Activated naive CD4-positive, alpha-beta T cell treated with anti-CD3 and anti-CD28 coated beads, Interleukin-2, amount 50 U/mL, for 72 hours (primary cell): ENCODE measurements at regions not wholly inside any gene's neighbourhood (a gene's known extent, or its start where the extent isn't known, plus 50 kb on each side); places are given as distances from the start of the nearest gene placed in this dataset.

Experiments used
- ATAC-seq, 2 donors: fragments of 150-1000 bp; cut with Tn5 transposase; 2 replicates each; pipeline ENCODE4 v1.10.0; 2021; ENCODE audit warnings: mild to moderate bottlenecking in 2 of 2, moderate library complexity in 2 of 2
- DNase-seq, 2 donors: peaks; one replicate each; pipeline ENCODE4 v3.0.0; 2021 to 2022; ENCODE audit warnings: low spot score in 2 of 2
- H3K27ac Mint-ChIP-seq, 2 donors: one replicate each; pipeline ENCODE4 v1.8.0; 2022; ENCODE audit warnings: mild to moderate bottlenecking in 2 of 2, mixed read lengths in 2 of 2
- H3K36me3 Mint-ChIP-seq, 2 donors: one replicate each; pipeline ENCODE4 v1.8.0; 2022; ENCODE audit warnings: mixed read lengths in 2 of 2
- H3K9me3 Mint-ChIP-seq, 2 donors: one replicate each; pipeline ENCODE4 v1.8.0; 2022; ENCODE audit warnings: mixed read lengths in 2 of 2

DNA sequence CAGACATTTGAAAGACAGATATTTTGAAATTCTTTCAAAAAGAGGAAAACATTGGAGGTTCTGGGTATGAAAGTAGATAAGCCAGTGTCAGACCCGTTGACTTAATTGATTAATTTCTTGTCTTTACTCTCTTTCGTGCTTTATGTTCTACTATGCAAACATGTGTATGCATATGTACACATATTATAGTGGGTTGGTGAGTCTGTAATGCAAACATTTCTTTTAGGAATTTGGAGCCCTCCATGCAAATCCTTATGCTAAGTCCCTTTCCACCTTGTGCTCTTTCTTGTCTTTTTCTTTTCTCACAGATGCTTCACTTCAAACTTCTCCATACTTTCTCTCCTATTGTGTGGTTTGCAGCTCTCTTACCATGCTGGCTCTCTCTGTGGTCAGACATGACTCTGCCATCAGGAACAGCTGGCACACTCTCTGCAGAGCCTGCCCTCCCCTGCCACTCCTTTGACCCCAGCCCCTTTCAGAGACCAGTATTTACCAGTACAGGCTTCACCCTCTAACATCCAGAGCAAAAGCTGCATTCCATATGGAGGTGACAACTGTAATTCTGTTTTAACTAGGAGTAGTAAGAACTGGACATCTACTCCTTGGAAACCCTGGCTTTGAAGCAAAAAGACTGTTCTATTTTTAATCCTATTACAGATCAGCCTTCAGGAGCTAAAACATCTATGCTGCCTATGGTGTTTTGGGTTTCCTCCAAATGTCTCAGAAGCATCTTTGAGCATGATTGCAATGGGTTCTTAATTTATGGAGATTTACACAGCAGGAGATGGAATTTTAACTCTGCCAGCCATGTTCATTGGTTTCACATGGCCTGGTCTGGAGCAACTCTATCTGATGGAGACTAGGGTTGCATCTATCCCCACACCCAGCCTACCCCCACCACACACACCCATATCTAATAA is 386.9 kb upstream of the FAT3 start:
- DNase-seq (no peak), ATAC-seq (no peak)
- H3K36me3 Mint-ChIP-seq = no peaks in the 10 kb centered on the region
- H3K27ac Mint-ChIP-seq = no peak overlapping the region
- H3K9me3 Mint-ChIP-seq = peaks cover 9 to 16% of the 10 kb centered on the region in 2 donors

DNA sequence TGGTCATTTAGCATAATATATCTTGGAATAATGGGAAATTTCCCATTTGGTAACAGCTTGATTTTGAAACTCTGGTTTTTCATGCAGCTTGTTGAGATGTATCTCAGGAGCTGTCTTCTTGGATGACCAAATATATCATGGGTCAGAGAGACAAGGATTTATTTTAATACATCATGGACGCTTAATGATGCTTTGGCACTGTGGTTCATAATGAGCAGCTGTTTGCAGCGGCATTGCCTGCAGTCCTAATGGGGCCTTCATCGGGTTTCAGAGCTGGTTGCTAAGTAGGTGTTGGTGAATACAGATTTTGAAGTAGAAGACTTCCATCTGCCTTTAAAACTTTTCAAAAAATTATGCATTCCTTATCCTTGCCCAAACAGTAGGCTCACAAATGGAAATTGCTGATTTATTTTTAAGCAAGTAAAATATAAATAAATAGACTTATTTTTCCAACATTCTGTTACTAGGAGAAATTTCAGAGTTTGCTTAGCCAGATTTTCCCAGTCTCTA is 389.5 kb upstream of the FAT3 start:
- H3K9me3 Mint-ChIP-seq = peaks cover 9 to 16% of the 10 kb centered on the region in 2 donors
- DNase-seq (no peak), ATAC-seq (no peak)
- H3K36me3 Mint-ChIP-seq = no peaks in the 10 kb centered on the region
- H3K27ac Mint-ChIP-seq = no peak overlapping the region

DNA sequence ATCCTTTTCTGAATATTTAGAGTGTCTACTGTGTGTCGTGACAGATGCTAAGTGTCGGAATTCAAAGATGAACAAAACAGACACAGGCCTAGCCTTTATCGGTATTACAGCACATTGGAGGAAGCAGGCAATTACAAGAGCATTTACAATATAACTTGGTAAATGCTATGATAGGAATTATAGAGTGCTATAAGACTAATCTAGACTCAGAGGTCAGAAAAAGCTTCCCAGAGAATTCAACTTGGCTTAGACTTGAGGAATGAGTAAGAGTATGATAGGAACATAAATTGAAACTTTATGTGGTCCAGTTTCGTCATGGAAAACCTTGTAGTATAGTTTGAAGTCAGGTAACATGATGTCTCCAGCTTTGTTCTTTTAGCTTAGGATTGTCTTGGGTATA is 395.7 kb upstream of the FAT3 start:
- ATAC-seq (no peak), DNase-seq (no peak)
- Mint-ChIP-seq H3K9me3 (peaks cover 0 to 11% of the 10 kb centered on the region in 2 donors), H3K27ac (no peak overlapping the region), H3K36me3 (no peaks in the 10 kb centered on the region)

DNA sequence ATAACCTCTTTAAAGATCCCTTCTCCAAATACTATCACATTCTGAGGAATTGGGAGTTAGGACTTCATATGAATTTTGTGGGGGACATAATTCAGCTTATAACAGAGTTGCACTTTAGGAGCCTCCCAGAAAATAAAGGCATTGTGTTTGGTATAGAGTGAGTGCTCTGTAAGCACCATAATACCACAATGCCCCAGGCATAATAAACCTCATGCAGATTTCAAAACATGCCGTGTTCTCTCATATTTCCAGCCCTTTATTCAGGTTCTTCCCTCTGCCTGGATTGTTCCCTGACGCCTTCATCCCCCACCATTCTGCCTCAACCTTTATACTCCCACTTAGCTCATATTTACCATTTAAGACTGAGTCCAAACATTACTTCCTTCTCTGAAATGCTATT is 398.8 kb upstream of the FAT3 start:
- no peak overlapping the region for H3K27ac Mint-ChIP-seq
- ATAC-seq = no peak

DNA sequence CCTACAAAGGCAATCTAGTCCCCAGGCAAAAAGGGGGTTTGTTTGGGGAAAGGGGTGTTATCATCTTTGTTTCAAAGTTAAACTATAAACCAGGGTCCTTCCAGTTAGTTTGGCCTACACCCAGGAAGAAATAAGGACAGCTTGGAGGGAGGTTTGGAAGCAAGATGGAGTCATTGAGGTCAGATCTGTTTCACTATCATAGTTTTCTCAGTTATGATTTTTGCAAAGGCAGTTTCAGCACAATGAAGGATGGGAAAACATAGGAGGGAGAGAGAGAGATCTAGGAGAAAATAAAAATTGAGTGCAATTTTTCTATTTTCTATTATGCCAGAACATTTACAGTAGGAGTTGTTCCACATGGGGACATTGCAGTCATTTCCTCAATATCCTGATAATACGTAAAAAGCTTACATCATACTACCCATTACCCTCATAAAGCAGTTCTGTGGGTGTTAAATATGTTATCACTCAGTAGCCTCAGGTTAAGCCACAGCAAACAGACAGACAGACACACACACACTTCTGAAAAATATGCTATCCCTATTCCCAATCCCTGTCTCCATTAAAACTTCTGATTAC is 401.3 kb upstream of the FAT3 start:
- H3K9me3 Mint-ChIP-seq = peaks cover 8 to 21% of the 10 kb centered on the region in 2 donors
- H3K36me3 Mint-ChIP-seq = no peaks in the 10 kb centered on the region
- DNase-seq (no peak), ATAC-seq (no peak)
- H3K27ac Mint-ChIP-seq = no peak overlapping the region

More for the DNA sequence above, 398.8 kb upstream of the FAT3 start:
- DNase-seq = no peak
- Mint-ChIP-seq H3K9me3 (peaks cover 8 to 22% of the 10 kb centered on the region in 2 donors), H3K36me3 (no peaks in the 10 kb centered on the region)

DNA sequence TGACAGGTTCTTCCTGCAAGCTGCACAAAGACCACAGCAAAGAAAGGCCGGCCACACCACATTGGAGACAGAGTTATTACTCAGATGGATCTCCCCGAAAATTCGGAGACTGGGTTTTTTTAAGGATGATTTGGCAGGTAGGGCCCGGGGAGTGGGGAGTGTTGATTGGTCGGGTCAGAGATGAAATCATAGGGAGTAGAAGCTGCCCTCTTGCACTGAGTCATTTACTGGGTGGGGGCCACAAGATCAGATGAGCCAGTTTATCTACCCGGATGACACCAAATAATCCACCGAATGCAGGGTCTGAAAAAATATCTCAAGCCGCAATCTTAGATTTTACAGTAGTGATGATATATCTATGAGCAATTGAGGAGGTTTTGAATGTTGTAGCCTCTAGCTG is 401.8 kb upstream of the FAT3 start:
- ATAC-seq = no peak
- Mint-ChIP-seq H3K36me3 (no peaks in the 10 kb centered on the region), H3K9me3 (peaks cover 11 to 24% of the 10 kb centered on the region in 2 donors), H3K27ac (no peak overlapping the region)
- DNase-seq = no peak

DNA sequence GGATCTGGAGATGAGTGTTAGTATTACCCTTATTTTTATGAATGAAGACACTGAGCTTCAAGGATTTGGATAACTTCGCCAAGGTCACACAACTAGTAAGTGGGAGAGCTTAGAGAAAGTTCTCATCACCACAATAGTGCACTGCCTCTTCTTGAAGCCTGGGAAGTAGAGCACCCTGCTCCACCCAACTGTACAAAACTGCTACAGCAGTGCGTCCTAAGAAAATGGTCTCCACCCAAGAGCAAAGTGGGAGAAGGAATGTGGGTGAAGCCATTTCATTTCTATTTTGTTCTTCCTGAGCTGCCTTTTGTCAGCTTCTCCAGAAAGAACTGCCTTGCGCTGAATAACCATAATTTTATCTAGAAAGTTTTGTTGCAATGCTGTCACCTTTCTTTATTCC is 403.9 kb upstream of the FAT3 start:
- no peak for DNase-seq
- no peak overlapping the region for H3K27ac Mint-ChIP-seq
- no peaks in the 10 kb centered on the region for H3K36me3 Mint-ChIP-seq
- H3K9me3 Mint-ChIP-seq = peaks cover 11 to 21% of the 10 kb centered on the region in 2 donors
- ATAC-seq = no peak

DNA sequence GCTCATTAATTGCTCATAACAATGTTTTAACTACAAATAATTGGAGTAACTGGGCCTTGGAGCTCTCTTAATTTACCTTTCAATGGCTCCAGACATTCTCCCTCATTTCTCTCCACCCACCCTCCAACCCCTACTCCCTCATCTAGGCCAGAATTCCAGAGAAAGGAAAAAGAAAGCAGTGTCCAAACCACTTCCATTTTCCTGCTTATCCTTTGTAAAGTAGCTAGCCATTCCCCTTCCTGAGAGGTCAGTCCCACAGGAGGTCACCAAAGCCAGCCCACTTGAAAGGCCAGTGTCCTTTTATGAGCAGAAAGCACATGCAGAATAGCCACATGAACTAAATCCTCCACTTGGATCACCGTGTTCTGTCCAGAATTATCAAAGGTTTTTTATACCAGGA is 404.8 kb upstream of the FAT3 start:
- Mint-ChIP-seq H3K9me3 (peaks cover 11 to 18% of the 10 kb centered on the region in 2 donors), H3K36me3 (no peaks in the 10 kb centered on the region), H3K27ac (no peak overlapping the region)
- ATAC-seq = no peak
- no peak for DNase-seq

DNA sequence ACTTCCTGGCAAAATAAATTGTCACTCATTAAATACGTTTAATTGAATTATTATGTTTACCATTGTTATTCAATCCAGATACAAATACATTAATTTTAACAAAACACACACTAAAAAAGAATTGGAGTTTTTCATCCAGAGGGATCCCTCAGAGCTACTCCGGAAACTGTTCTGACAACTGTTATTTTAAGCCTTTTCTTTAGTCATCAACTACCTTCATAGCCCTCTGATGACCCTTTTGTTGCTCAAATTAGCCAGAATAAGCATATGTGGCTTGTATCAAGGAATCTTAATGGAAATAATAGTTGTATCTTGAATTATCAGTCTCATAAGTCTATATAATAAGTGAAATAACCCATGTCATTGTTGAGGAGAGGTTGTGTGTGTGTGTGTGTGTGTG is 405.4 kb upstream of the FAT3 start:
- Mint-ChIP-seq H3K36me3 (no peaks in the 10 kb centered on the region), H3K9me3 (peaks cover 11 to 18% of the 10 kb centered on the region in 2 donors), H3K27ac (no peak overlapping the region)
- ATAC-seq (no peak), DNase-seq (no peak)

DNA sequence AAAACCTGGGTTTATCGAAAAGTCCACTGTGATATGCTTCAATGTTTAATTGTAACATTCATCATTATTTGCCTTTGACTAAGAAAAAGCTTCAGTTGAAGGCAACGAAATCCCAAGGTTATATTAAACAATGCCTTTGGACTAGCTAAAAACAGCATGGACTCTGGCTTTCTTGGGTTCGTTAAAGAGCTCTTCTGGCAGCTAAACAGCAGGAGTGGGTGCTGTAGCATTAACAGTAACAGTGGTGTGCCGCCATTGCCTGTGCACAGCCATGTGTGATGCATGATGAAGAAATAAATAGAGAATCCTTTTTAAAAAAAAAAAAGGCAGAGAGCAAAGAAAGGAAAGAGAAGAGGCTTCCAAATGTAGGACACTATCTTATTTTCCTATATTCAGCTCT is 406.6 kb upstream of the FAT3 start:
- Mint-ChIP-seq H3K36me3 (no peaks in the 10 kb centered on the region), H3K9me3 (peaks cover 11 to 18% of the 10 kb centered on the region in 2 donors), H3K27ac (no peak overlapping the region)
- DNase-seq = no peak
- no peak for ATAC-seq

DNA sequence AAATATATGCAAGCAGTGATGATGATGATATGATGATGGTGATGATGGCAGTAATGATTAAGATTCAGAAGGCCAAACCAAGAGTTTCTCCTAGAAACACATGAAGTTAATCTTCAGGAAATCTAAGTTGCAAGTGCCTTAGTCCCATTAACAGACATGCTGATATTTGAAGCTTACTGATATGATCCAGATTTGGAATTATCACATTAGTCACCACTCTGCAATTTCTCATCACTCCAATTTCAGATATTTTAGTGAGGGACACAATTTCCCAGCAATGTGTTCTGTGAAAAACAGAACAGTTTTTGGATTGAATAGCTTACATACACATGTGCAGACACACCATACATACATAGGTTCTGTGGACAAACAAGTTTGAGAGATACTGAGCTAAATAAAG is 411.4 kb upstream of the FAT3 start:
- peaks cover 3 to 25% of the 10 kb centered on the region in 2 donors for H3K9me3 Mint-ChIP-seq
- ATAC-seq (no peak), DNase-seq (no peak)
- H3K36me3 Mint-ChIP-seq = no peaks in the 10 kb centered on the region
- H3K27ac Mint-ChIP-seq = no peak overlapping the region

DNA sequence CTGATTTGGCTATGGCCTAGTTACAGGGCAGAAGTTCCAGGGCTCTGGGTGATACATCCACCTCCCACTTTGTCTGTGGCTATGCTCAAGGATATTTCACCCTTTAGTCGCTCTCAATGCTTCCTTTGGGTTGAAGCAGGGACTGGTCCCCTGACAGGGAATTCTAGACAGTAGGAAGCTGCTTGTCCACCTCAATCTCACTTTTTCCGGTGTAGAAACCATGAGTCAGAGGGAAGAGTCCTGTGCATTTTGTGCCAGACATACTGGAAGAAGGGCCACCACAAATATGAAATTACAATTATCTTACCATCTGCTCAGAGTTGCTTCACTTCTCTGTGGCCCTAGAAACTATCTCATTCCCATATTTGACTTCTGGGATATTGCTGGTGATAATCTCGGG is 413.7 kb upstream of the FAT3 start:
- ATAC-seq (no peak), DNase-seq (no peak)

DNA sequence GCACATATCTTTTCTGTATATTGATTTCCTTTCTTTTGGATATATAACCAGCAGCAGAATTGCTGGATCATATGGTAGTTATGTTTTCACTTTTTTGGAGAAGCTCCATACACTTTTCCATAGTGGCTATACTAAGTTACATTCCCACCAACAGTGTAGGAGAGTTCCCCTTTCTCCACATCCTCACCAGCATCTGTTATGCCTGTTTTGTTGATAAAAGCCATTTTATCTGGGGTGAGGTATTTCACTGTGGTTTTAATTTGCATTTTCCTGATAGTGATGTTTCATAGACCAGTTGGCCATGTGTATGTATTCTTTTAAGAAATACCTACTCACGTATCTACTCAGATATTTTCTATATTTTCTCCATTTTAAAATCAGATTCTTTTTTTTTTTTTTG is 419.3 kb upstream of the FAT3 start:
- ATAC-seq = no peak
- peaks cover 17 to 18% of the 10 kb centered on the region in 2 donors for H3K9me3 Mint-ChIP-seq

More for the DNA sequence above, 413.7 kb upstream of the FAT3 start:
- Mint-ChIP-seq H3K36me3 (no peaks in the 10 kb centered on the region), H3K9me3 (peaks cover 7 to 27% of the 10 kb centered on the region in 2 donors), H3K27ac (no peak overlapping the region)

DNA sequence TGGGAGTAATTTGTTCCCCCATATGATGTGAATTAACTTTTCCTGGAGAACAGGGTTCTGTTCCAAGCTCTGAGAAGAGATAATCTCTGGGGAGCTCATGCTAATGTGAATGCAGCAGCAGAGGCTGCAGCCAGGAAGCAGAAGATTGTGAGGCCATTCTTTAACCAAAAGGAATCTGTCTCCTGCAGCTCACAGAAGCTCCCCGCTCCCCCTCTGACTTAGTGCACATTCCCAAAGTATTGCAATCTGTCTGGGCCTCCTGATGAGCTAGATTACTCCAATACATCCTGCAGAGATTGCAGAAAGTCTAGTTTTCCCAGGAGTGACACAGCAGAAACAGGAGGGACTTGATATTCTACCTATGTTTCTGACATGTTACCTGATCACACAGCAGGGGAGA is 420.6 kb upstream of the FAT3 start:
- no peak for DNase-seq
- Mint-ChIP-seq H3K9me3 (peaks cover 11 to 18% of the 10 kb centered on the region in 2 donors), H3K36me3 (peaks cover 0 to 5% of the 10 kb centered on the region in 2 donors), H3K27ac (no peak overlapping the region)
- no peak for ATAC-seq

More for the DNA sequence above, 419.3 kb upstream of the FAT3 start:
- Mint-ChIP-seq H3K27ac (no peak overlapping the region), H3K36me3 (no peaks in the 10 kb centered on the region)
- no peak for DNase-seq

DNA sequence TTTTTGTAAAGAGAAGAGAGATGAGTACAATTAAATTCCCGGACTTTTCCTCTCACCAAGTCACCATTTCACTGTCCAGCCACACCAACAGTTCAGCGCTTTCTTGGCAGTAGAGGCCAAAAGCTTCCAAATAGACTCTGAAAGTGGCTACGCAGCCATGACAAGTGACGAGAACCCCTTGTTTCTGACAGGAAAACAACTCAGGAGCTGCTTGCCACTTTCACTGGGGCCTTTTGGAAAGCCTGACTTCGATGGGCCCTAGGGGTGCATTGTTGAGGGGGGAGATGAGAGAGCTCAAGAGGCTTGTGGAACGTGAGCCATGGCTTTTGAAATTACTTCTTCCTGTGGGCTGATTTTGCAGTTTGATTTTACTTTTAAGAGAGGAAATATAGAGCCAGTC is 422.1 kb upstream of the FAT3 start:
- ATAC-seq (no peak), DNase-seq (no peak)
- Mint-ChIP-seq H3K9me3 (peaks cover 0 to 16% of the 10 kb centered on the region in 2 donors), H3K36me3 (peaks cover 0 to 6% of the 10 kb centered on the region in 2 donors), H3K27ac (no peak overlapping the region)

DNA sequence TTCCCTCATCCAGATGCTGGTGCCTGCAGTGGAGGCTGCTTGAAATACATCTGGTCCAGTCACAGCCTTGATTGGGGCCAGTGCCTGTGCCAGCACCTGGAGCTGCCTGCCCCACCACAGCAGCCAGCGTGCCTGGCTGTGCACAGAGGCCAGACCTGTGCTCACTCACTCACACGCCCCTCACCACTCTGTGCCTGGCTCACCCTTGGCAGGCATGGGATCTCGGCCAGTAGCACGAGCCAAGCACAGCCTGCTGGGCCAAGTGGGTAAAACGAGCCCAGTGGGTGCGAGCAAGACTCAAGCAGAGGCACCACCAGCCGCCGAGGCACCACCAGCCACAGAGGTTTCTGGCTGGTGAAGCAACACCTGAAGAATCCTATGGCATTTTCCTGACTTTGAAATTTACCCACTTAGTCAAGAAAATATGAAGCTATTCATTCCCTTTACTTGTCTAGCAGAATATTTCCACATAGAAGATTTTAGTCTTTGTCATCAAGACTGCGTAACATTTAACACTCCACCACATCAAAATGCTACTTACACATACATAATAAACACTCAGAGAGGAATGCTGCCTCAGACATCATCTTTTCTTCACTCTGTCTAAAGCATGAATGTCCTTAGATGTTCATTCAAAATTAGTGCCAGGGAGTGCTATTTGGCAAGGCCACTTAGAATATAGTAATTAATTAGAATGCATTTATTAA is 424.3 kb upstream of the FAT3 start:
- ATAC-seq = no peak
- H3K27ac Mint-ChIP-seq = no peak overlapping the region
- no peak for DNase-seq
- peaks cover 3 to 11% of the 10 kb centered on the region in 2 donors for H3K9me3 Mint-ChIP-seq
- peaks cover 0 to 10% of the 10 kb centered on the region in 2 donors for H3K36me3 Mint-ChIP-seq

DNA sequence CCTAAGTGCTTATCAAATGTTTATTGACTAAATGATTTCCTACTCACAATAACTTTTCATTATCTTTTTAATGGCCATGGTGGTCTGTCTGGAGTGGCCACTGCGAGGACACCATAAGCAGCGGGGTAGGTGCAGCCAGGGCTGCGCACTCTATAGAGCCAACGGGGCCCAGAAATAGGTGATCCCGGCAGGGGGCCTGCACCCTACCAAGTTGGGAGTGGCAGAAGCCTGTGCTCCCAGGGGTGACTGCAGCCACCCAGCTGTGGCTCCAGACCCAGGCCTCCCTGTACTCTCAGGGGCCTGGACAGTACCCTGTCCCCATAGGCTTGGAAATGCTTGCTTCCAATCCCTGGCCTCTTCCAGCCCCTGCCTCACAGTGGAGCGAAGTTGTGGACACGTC is 426.4 kb upstream of the FAT3 start:
- no peak for ATAC-seq
- no peak for DNase-seq
- Mint-ChIP-seq H3K9me3 (peaks cover 3 to 8% of the 10 kb centered on the region in 2 donors), H3K27ac (no peak overlapping the region), H3K36me3 (peaks cover 0 to 10% of the 10 kb centered on the region in 2 donors)
